Prostate gland (tissue), 2 donors: ENCODE measurements at regions not wholly inside any gene's neighbourhood (a gene's known extent, or its start where the extent isn't known, plus 50 kb on each side); places are given as distances from the start of the nearest gene placed in this dataset.

Source experiments
- POLR2A ChIP-seq: fragments of 450-650 bp; IDR thresholded peaks from one replicate; pipeline ENCODE4 v1.6.1; 2016; ENCODE audit warnings: antibody characterized with exemption, mild to moderate bottlenecking
- POLR2AphosphoS5 ChIP-seq: sonication (generic); formaldehyde crosslinking; IDR thresholded peaks from one replicate; pipeline ENCODE4 v1.6.1; 2017; ENCODE audit warnings: antibody characterized with exemption
- TF ChIP-seq, protein P1 (sequence below), 4 experiments: fragments of 200-600 bp in 2 of 4; fragments of 450-650 bp in 2 of 4; sonication (generic) in 2 of 4; IDR thresholded peaks; 1 replicate in 3 of 4; 2 replicates in 1 of 4; pipeline ENCODE4 v1.5.1; 2016 to 2019; ENCODE audit warnings: antibody characterized with exemption in 4 of 4, mild to moderate bottlenecking in 2 of 4, moderate library complexity in 2 of 4

- TF ChIP-seq, protein P1, sequence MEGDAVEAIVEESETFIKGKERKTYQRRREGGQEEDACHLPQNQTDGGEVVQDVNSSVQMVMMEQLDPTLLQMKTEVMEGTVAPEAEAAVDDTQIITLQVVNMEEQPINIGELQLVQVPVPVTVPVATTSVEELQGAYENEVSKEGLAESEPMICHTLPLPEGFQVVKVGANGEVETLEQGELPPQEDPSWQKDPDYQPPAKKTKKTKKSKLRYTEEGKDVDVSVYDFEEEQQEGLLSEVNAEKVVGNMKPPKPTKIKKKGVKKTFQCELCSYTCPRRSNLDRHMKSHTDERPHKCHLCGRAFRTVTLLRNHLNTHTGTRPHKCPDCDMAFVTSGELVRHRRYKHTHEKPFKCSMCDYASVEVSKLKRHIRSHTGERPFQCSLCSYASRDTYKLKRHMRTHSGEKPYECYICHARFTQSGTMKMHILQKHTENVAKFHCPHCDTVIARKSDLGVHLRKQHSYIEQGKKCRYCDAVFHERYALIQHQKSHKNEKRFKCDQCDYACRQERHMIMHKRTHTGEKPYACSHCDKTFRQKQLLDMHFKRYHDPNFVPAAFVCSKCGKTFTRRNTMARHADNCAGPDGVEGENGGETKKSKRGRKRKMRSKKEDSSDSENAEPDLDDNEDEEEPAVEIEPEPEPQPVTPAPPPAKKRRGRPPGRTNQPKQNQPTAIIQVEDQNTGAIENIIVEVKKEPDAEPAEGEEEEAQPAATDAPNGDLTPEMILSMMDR (IDR thresholded peaks at IDR 0.05) = no peak
- no peak for TF ChIP-seq POLR2A
- TF ChIP-seq POLR2AphosphoS5 = no peak
These were observed 81.6 kb upstream of the FOXQ1 start for GRCh38 chr6:1230281-1230680.
